Lung microvascular endothelial cell (primary cell): ENCODE measurements at regions not wholly inside any gene's neighbourhood (a gene's known extent, or its start where the extent isn't known, plus 50 kb on each side); places are given as distances from the start of the nearest gene placed in this dataset.
A peak's percentile ranks its signal among the peaks of the same experiment; 100 is the strongest.

Experiments used
- DNase-seq, 2 donors: peaks; one replicate each; pipeline versions ENCODE4 v3.0.0 to v3.0.0-alpha.2; 2010; ENCODE audit warnings: low read depth in 2 of 2

DNA sequence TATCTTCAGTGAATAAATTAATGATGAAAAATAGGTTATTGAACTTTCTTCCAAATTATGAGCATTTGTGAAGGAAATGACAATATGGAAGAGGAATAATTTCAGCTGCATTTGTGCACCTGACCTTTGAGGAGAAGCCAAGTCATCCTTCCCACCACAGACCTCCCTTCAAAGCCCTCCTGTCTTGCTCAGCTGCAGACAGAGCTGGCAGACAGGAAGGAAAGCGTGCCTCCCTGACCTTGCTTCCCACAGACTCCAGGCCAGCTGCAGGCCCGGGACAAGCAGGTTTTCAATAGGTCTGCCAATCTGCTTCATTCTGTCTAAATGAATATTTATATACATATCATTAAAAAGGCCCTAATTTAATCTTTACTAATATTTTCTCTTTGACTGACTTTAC is 152.9 kb upstream of the RBMS3 start:
- DNase-seq: peak; percentile 56 to 92

GRCh38 chr3:29137601-29138000 is 143.3 kb upstream of the RBMS3 start:
- no peak for DNase-seq

- no peak for DNase-seq
Observed at GRCh38 chr3:29138171-29138570, 142.7 kb upstream of the RBMS3 start.

DNA sequence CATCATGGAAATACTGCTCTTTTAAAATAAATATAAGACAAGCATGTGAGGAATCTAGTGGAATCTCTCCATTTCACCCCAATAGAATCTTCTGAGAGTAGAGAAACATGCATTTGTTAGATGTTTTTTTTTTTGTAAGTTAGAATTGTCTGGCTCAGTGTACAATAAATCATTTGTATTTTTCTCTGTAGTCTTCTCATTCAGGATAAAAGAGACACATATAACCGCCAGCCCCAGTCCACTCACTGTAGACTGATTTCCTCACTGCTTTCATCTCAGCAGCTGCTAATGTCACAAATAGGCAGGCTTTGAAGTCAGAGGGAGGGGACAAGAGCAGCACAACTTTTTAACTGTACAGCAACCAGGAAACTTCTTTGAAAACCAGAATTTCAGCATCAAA is 140.2 kb upstream of the RBMS3 start:
- peak in 1 of 2 donors; percentile 41 for DNase-seq

DNA sequence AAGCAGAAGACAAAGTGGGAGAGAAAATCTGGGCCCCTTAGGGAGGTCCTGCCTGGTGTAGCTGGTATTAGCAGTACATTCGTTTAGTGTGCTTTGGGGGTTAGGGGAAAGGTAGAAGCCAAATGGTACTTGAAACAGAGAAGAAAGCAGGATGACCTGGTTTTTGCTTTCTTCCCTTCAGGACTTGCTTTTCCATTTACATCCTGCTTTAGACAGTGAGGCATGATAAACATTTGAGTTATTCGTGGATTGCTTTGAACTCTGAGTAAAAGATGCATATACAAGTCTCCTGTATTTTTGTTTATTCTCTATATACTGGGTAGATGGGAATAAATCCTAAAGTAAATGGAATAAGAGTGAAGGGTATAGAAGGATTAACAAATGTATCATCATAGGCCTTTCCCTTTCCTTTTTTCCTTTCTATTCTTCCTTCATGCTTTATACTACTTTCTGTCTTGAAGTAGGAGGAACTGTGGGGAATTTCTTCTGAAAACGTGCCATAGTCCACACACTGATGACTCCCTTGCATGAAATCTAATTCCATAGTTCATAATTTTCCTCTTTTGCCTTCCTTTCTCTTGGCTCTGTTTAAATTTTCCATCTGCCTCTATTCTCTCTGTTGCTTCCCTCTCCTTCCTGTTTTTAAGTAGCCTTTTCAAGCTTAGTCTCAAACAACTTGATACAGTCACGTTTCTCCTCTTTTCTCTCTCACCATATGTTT is 139.5 kb upstream of the RBMS3 start:
- DNase-seq: peak in 1 of 2 donors; percentile 65

DNA sequence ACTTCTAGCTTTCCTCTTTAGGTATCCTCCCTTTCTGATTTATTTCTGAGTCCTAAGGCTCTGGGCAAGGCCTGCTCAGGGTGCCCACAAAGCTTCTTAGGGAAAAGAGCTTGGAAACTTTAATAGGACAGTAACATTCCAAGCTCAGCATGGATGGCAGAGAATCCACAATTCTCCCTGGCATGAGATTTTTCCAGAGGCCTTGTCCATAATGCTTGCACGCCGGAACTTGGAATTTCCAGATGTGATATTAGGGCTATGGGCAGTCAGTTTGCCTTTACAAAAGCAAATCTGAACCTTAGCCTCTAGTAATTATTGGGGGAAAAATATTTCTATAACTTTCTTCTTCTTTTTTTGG is 139.0 kb upstream of the RBMS3 start:
- DNase-seq: no peak

DNA sequence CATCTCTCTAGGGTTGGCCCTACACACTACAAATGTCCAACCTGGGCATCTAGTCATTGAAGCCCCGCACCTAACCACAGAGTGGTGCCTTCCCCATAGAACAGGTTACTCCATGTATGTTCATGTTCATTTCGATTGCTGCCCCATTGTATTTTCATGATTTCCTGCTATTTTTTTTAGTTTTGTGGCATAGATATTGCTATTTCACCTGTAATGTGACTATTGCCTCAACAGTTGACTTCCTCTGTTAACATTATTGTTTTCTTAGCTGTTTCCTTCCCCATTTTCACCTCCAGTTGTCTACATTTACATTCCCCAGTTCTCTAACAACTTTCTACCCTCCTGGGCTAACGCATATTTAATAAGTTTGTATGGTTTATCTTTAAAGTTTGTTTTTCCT is 137.7 kb upstream of the RBMS3 start:
- DNase-seq: peak in 1 of 2 donors; percentile 81

DNA sequence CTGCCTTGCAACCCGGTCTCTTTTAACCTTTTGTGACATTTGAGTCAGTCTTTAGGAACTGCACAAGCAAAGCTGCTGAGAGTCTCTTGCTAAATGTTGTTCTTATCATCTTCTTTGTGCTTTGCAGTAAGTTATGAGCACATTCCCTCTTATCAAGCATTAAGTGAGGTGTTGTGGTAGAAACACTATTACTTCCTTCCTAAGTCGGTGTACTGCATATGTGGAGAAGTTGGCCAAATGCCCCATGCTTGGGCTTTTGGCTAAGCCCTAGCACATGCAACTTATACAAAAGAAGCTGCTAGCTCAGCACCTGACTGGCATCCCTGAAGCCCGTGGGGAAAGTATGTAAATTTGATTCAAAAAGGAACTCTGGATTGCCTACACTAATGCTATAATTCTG is 136.5 kb upstream of the RBMS3 start:
- DNase-seq: peak; percentile 28 to 32

GRCh38 chr3:29144807-29145206 is 136.1 kb upstream of the RBMS3 start:
- DNase-seq: peak in 1 of 2 donors; percentile 77

DNA sequence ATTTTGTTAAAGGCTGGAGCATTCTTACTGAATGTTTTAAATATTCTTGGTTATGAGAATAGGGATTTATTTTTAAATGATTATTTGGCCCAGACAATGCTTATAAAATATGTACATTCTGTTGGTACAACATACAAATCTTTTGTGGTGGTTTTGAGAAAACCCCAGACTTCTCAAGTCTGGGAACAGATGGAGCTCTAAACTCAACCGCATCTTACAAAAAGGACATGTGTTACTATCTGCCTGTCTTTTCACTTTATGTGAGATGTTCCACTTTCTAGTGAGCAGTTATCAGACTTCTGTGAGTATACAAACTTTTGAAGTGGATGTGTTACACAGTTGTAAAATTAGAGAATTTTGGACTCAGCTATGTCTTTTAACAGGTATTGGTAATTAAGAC is 135.5 kb upstream of the RBMS3 start:
- DNase-seq: no peak

DNA sequence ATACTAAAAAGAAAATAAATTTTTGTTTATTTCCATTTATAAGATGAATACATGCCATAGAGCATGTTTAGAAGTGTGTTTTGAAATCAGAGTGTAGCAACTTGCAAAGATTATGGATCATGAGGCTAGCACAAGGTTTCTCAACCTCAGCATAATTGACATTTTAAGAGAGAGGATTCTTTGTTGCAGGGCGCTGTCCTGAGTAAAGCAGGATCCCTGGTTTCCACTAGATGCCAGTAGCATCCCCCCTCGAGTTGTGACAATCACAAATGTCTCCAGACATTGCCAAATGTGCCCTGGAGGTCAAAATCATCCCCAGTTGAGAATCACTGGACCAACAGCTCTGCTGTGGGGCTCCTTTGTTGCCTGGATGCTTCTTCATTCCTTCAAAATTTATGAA is 128.5 kb upstream of the RBMS3 start:
- DNase-seq: peak in 1 of 2 donors; percentile 7

GRCh38 chr3:29153811-29154210 is 127.1 kb upstream of the RBMS3 start:
- DNase-seq: no peak

GRCh38 chr3:29156086-29156715 is 124.7 kb upstream of the RBMS3 start:
- no peak for DNase-seq

DNA sequence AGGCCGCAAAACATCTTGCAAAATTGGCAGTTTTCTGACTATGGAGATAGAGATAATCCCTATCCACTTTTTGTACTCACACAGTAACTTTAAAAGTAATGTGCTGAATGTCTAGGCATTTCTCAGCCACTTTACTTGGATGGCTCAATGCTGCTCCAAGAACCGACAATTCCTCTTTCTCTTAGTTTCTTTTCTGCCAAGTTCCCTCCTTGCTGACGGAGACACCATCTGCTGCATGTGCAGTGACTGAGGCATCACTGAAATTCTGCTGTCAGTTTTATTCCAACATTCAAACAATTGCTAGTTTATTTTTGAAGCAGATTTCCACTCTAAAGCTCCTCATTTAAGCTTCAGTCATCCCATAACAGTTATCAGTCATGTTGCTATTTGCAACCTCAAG is 116.0 kb upstream of the RBMS3 start:
- DNase-seq: no peak

DNA sequence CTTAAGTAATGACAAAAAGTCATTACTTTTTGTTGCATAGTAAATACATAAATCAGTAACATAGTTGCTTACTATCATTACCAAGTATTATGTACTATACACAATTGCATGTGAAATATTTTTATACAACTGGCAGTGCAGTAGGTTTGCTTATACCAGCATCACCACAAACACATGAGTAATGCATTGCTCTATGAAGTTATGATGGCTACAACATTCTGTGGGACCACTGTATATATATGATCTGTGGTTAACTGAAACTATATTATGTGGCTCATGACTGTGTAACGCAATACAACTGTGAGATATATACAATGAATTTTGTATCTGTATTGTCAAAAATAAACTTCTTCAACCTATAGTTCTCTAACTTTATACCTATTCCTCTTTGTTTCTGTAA is 113.7 kb upstream of the RBMS3 start:
- no peak for DNase-seq

DNA sequence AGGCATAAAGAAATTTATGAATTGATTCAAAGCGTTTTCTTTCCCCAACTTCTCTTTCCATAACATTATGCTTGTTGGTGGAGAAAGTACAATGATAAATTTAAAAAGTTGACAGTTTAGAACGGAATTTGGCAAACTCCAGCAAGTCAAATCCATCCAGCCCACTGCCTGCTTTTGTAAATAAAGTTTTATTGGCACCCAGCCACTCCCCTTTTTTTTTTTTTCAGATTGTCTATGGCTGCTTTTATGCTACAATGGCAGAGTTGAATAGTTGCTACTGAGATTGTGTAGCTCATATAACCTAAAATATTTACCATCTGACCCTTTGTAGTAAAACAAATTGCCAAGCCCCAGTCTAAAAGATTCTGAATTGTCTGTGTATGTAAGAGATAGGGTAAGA is 112.8 kb upstream of the RBMS3 start:
- DNase-seq: no peak

- DNase-seq: peak in 1 of 2 donors; percentile 3
Observed at GRCh38 chr3:29168696-29169095, 112.2 kb upstream of the RBMS3 start.

GRCh38 chr3:29169451-29169850 is 111.4 kb upstream of the RBMS3 start:
- no peak for DNase-seq

GRCh38 chr3:29171043-29171990 is 109.6 kb upstream of the RBMS3 start:
- peak; percentile 35 to 57 for DNase-seq

DNA sequence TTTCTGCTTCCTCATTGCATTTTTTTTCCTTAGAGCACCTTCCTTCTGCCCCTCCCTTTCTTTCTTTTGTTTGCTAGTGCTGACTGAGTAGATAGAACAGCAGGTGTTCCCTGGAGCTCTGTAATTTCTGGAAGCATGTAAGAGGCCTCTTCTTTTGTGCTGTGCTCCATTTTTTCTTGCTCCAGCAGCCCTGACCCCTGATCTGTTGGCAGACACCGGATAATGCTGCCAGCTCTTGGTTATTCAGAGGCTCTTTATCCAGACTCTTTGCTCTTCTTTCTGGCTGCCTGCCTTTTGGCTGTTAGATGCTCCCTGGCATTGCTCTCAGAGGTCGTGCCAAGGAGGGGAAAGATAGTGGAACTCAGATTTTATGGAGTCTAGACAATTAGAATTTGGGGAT is 104.4 kb upstream of the RBMS3 start:
- no peak for DNase-seq

- DNase-seq: peak in 1 of 2 donors; percentile 22
Observed at GRCh38 chr3:29178809-29179793, 101.8 kb upstream of the RBMS3 start.
